ENCODE measurements at regions not wholly inside any gene's neighbourhood (a gene's known extent, or its start where the extent isn't known, plus 50 kb on each side); places are given as distances from the start of the nearest gene placed in this dataset.

DNA sequence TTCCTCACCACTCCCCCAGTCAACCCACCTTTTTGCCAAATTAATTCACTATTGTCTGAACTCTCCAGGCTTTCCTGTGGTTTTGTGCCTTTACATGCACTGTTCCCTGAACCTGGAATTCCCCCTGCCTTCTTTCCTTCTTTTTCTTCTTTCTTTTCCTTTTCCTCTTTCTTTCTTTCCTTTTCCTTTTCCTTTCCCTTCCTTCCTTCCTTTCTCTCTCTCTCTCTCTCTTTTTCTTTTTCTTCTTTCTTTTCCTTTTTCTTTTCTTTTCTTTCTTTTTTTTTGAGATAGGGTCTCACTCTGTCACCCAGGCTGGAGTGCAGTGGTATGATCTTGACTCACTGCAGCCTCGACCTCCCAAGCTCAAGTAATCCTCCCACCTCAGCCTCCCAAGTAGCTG lies 56.6 kb upstream of the CDC42BPA start:
- TF ChIP-seq, protein P1, sequence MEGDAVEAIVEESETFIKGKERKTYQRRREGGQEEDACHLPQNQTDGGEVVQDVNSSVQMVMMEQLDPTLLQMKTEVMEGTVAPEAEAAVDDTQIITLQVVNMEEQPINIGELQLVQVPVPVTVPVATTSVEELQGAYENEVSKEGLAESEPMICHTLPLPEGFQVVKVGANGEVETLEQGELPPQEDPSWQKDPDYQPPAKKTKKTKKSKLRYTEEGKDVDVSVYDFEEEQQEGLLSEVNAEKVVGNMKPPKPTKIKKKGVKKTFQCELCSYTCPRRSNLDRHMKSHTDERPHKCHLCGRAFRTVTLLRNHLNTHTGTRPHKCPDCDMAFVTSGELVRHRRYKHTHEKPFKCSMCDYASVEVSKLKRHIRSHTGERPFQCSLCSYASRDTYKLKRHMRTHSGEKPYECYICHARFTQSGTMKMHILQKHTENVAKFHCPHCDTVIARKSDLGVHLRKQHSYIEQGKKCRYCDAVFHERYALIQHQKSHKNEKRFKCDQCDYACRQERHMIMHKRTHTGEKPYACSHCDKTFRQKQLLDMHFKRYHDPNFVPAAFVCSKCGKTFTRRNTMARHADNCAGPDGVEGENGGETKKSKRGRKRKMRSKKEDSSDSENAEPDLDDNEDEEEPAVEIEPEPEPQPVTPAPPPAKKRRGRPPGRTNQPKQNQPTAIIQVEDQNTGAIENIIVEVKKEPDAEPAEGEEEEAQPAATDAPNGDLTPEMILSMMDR (IDR thresholded peaks at IDR 0.05 in 2 of 3, conservative IDR thresholded peaks at IDR 0.05 in 1 of 3; ENCODE audit: borderline replicate concordance in 1 of 3, insufficient read depth in 1 of 3, low read depth in 2 of 3, low read length in 2 of 3) = no peak
- no peak for TF ChIP-seq ATF3 (IDR thresholded peaks at IDR 0.05)
- TF ChIP-seq, protein P2, sequence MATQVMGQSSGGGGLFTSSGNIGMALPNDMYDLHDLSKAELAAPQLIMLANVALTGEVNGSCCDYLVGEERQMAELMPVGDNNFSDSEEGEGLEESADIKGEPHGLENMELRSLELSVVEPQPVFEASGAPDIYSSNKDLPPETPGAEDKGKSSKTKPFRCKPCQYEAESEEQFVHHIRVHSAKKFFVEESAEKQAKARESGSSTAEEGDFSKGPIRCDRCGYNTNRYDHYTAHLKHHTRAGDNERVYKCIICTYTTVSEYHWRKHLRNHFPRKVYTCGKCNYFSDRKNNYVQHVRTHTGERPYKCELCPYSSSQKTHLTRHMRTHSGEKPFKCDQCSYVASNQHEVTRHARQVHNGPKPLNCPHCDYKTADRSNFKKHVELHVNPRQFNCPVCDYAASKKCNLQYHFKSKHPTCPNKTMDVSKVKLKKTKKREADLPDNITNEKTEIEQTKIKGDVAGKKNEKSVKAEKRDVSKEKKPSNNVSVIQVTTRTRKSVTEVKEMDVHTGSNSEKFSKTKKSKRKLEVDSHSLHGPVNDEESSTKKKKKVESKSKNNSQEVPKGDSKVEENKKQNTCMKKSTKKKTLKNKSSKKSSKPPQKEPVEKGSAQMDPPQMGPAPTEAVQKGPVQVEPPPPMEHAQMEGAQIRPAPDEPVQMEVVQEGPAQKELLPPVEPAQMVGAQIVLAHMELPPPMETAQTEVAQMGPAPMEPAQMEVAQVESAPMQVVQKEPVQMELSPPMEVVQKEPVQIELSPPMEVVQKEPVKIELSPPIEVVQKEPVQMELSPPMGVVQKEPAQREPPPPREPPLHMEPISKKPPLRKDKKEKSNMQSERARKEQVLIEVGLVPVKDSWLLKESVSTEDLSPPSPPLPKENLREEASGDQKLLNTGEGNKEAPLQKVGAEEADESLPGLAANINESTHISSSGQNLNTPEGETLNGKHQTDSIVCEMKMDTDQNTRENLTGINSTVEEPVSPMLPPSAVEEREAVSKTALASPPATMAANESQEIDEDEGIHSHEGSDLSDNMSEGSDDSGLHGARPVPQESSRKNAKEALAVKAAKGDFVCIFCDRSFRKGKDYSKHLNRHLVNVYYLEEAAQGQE (IDR thresholded peaks at IDR 0.05; ENCODE audit: low read depth) = no peak
- TF ChIP-seq POLR2AphosphoS5 (IDR thresholded peaks at IDR 0.05; ENCODE audit: low read depth, low read length) = no peak
- no peak for TF ChIP-seq EZH2 (IDR thresholded peaks at IDR 0.05)
- no peak for TF ChIP-seq SIN3A (IDR thresholded peaks at IDR 0.05; ENCODE audit: low read depth)
- TF ChIP-seq EZH2phosphoT487 (IDR thresholded peaks at IDR 0.05; ENCODE audit: borderline replicate concordance) = no peak
- TF ChIP-seq JUND (IDR thresholded peaks at IDR 0.05) = no peak
